ENCODE measurements at regions not wholly inside any gene's neighbourhood (a gene's known extent, or its start where the extent isn't known, plus 50 kb on each side); places are given as distances from the start of the nearest gene placed in this dataset.

- no peak for DNase-seq
Measured at GRCh38 chr1:79682478-79682877, 675.9 kb upstream of the ADGRL4 start.

GRCh38 chr1:79681382-79681781 lies 674.9 kb upstream of the ADGRL4 start:
- no peak for DNase-seq

DNA sequence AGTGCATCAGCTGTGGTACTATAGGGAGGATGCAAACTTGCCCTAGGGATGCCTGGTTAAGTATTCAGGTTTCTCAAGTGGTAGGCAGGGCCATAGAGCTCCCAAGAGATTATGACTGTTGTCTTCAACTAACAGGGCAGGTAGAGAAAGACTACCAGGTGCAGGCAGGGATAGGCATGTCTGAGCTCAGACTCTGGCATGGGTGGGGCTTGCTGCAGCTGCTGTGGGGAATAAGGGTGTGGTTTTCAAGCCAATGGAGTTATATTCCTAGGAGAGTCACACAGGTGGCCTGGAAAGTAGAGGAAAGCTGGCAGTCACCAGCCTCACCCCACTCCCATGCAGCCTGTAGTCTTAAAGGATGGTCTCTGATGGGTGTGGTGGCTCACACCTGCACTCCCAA lies 673.4 kb upstream of the ADGRL4 start:
- no peak for DNase-seq

- DNase-seq, result no peak
Measured at GRCh38 chr1:79667848-79668696, 661.5 kb upstream of the ADGRL4 start.

DNA sequence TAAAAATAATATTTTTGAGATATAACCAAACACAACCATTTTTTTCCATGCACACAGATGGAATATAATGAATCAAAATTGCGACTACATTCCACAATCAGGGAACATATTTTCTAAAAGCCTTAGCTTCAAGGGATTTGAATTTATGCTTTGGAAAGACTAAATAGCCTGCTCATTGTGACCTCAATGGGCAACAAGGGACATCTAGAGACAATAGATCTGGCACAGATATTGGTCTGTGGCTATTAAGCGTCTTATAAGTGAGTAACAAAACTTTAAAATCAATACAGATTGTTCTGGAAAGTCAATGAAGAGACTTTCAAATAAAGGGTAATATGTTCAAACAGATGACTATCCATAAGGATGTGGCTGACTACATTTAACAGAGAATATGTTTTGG lies 660.6 kb upstream of the ADGRL4 start:
- no peak for DNase-seq

GRCh38 chr1:79663916-79664315 lies 657.4 kb upstream of the ADGRL4 start:
- DNase-seq, result no peak

DNA sequence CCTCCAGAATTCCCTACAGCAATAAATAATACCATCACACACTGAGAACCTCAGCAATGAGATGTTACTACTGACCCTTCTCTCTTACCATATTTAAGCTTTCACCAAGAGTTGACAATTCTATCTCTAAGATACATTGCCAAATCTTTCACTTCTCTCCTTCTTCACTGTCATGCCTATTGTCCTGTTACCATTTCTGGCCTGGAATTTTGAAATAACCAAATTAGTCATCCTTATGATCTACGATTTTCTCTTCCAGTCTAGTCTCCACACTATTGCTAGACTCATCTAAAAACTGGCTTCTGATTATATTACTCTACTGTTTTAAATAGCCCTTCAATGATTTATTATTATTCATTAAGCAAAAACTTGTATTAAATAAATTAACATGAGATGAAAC lies 656.1 kb upstream of the ADGRL4 start:
- no peak for DNase-seq

- DNase-seq, result no peak
Measured at GRCh38 chr1:79660129-79660528, 653.6 kb upstream of the ADGRL4 start.

- DNase-seq, result no peak
Measured at GRCh38 chr1:79657951-79658658, 651.6 kb upstream of the ADGRL4 start.

DNA sequence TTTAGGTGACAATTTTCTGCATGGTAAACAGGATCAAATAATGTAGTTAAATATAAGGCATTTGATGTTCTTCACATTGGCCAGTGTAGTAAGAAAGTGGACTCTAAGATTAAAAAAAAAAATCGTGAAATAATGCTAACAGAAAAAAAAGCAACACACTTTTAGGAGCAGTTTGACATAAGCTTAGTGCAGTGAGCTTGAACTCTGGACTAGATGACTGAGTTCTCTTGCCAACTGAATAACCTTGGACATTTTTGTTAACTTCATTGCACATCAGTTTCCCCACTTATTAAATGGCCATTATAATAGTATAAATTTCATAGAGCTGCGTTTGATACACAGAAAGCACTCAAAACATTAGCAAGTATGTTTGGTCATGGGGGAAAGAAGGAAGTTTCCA lies 649.3 kb upstream of the ADGRL4 start:
- no peak for DNase-seq

DNA sequence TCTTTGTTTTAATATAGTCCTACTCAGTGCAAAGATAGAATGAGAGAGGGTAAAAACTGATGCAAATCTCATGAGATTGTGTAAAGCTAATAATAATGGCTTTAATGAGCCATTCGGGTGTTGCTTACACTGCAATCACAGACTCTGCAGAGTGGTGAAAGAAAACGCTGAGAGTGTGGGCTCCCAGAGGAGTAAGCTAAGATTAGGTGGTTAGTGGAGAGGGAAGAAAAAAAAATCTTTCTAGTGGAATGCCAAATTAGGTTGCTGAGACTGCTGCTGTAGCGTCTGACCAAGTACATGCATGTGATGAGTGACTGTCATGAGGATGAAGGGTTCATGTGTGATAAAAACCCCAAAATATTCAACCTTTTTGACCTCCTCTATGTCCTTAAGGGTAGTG lies 645.9 kb upstream of the ADGRL4 start:
- DNase-seq, result no peak

DNA sequence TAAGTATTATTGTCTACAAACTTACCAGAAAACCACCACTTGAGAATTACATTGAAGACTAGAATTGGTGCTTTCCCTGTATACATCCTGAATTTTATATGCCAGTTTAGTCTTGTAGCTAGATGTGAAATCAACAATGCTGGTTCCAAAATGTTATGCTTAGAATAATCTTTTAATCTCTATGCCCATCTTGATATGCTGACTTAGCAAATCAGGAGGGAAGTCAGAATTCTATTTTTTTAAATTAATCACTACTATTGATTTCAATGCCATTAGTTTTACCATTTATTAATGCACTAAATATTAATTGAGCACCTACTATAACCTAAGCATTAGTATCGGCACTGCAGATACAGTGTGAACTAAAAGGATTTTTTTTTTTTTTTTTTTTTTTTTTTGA lies 641.6 kb upstream of the ADGRL4 start:
- DNase-seq, result no peak

- DNase-seq, result no peak
Measured at GRCh38 chr1:79646880-79647279, 640.4 kb upstream of the ADGRL4 start.

- DNase-seq, result no peak
Measured at GRCh38 chr1:79638382-79638781, 631.9 kb upstream of the ADGRL4 start.

- DNase-seq, result no peak
Measured at GRCh38 chr1:79633456-79633855, 626.9 kb upstream of the ADGRL4 start.

- DNase-seq, result no peak
Measured at GRCh38 chr1:79629414-79629813, 622.9 kb upstream of the ADGRL4 start.

DNA sequence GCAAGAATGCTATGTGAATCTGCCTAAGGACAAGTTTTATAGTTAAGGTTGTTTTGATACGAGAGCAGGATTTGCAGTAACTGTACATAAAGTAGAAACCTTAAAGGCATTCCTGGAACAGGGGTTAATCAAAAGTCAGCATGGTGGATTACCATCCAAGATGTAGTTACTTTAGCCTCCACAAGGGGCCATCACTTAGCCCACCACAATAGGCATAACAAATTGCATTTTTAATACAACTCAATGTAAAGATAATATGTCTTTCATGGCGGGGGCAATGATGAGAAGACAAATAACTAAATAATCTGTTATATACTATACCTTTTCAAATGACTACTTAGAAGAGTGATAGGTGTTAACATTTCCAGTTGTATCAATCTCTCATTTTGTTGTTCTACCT lies 611.2 kb upstream of the ADGRL4 start:
- no peak for DNase-seq

DNA sequence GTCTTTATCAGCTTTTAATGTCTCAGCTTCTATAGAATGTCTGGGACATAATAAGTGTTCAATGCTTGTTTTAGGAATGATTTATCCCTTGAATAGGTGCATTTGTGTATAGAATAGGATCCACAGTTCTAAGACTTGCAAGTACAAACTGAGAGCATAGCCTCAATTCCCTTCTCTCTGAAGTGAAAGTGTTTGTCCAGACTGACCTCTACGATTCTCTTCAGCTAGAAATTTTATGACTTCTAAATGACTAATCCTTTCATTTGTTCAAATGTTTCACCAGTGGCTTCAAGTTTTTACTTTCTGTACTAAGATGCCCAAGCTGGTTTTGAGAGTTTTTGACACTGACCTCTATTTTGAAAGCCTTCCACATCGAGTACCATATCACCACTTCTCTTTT lies 608.2 kb upstream of the ADGRL4 start:
- DNase-seq, result no peak

GRCh38 chr1:79614106-79614505 lies 607.6 kb upstream of the ADGRL4 start:
- DNase-seq, result no peak

DNA sequence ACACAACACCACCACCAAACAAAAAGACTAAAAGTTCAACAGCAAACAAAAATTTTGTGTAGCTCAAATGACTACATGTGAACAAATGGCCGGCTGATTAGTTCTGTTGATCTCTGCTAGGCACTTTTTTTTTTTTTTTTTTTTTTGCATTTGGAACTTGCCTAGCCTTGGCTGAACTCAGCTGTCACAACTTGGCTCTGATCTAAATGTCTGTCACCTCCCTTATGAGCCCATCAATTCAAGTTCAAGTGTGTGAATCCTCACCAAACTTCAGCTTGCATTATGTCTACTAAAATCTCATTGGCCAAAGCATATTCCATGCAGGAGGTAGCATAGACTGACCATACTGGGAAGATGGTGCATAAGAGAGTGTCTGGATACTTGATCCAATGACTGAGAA lies 606.5 kb upstream of the ADGRL4 start:
- DNase-seq, result no peak

- no peak for DNase-seq
Measured at GRCh38 chr1:79604490-79605198, 598.1 kb upstream of the ADGRL4 start.

DNA sequence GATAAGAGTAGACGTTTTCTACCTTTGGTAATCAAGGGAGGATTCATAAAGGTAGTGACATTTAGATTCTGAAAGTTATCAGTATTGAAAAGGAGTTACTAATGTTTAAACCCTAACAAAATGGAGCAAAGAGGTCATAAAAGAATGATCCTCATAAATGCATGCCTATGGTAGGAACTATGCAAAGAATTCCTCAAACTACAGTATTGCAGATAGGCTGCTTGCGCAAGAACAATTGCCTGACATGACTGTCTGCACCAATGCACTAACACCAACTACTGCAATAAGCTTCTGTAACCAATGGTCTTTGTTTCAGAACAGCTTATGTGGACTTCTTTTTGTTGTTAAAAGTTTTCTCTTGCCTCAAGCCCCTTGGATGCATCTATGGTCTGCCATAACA lies 597.3 kb upstream of the ADGRL4 start:
- no peak for DNase-seq

GRCh38 chr1:79599257-79599656 lies 592.7 kb upstream of the ADGRL4 start:
- DNase-seq, result no peak

- DNase-seq, result no peak
Measured at GRCh38 chr1:79595931-79596330, 589.4 kb upstream of the ADGRL4 start.

Measured in NCI-H510A treated with DMSO at 0.1 percent for 48 hours (cell line).